K562 (cell line): ENCODE measurements at regions not wholly inside any gene's neighbourhood (a gene's known extent, or its start where the extent isn't known, plus 50 kb on each side); places are given as distances from the start of the nearest gene placed in this dataset.

Experiments used
- ATAC-seq: fragments of 200-7000 bp; cut with Tn5 transposase; 3 replicates; pipeline ENCODE4 v1.9.1; 2020; ENCODE audit warnings: moderate library complexity
- BruUV-seq: library from RNA; stranded (reverse); fragments of 400-500 nt; replicated peaks from 2 replicates; lab custom pipeline; 2021; lab: Mats Ljungman, UMichigan
- CTCF ChIA-PET: fragments of 300-600 bp; formaldehyde crosslinking; extraction: SDS; loops from one replicate; lab custom pipeline; 2021; ENCODE audit warnings: low intra/inter-chr PET ratio; lab: Yijun Ruan, JAX
- POLR2A ChIA-PET: fragments of 300-600, 350-650 bp; sonication (Branson Sonifier 250); formaldehyde crosslinking; extraction: SDS; loops from one replicate; lab custom pipeline; 2021; ENCODE audit warnings: antibody characterized with exemption, inconsistent platforms; lab: Yijun Ruan, JAX
- DNase-seq, 4 experiments: peaks; one replicate each; pipeline versions ENCODE4 v3.0.0 to v3.0.0-alpha.2; 2011 to 2018; ENCODE audit warnings: low spot score in 3 of 4, mixed read lengths in 3 of 4; ENCODE audit errors: extremely low read depth in 1 of 4
- FAIRE-seq: peaks from 2 replicates; lab custom pipeline; 2011; peaks lifted over from hg19 to GRCh38; lab: Jason Lieb, UNC
- H2AFZ ChIP-seq: 2 replicates; pipeline ENCODE4 v1.6.0; 2011; ENCODE audit warnings: low read depth, low read length, control low read depth, inconsistent platforms
- H3K27ac ChIP-seq: fragments of 200-600 bp; 3 replicates; pipeline ENCODE4 v1.8.0; 2011; ENCODE audit warnings: low read depth, mild to moderate bottlenecking, control low read depth, inconsistent platforms, low read length, moderate library complexity, mixed read lengths; ENCODE audit errors: extremely low read depth
- H3K27me3 ChIP-seq, 2 experiments: fragments of 300-600 bp in 1 of 2; 2 replicates in 1 of 2; 3 replicates in 1 of 2; pipeline versions ENCODE4 v1.6.0 to v1.8.0; 2011; ENCODE audit warnings: inconsistent platforms in 2 of 2, low read length in 2 of 2, mild to moderate bottlenecking in 1 of 2, mixed read lengths in 1 of 2, moderate library complexity in 1 of 2; ENCODE audit not compliant: control insufficient read depth in 2 of 2, insufficient read depth in 2 of 2
- H3K36me3 ChIP-seq: fragments of 300-600 bp; 3 replicates; pipeline ENCODE4 v1.8.0; 2011; ENCODE audit warnings: mild to moderate bottlenecking, low read length, inconsistent platforms; ENCODE audit not compliant: control insufficient read depth, insufficient read depth
- H3K4me1 ChIP-seq, 2 experiments: fragments of 200-600 bp in 1 of 2; replicated peaks in 1 of 2; 2 replicates in 1 of 2; 3 replicates in 1 of 2; pipeline versions ENCODE4 v1.5.1 to v1.8.0; 2011; ENCODE audit warnings: inconsistent platforms in 2 of 2, low read length in 2 of 2, mild to moderate bottlenecking in 1 of 2, mixed read lengths in 1 of 2, moderate library complexity in 1 of 2; ENCODE audit not compliant: control insufficient read depth in 2 of 2, insufficient read depth in 2 of 2
- H3K4me2 ChIP-seq: 2 replicates; pipeline ENCODE4 v1.6.1; 2011; ENCODE audit warnings: low read length, control low read depth, inconsistent platforms, mixed read lengths; ENCODE audit not compliant: insufficient read depth
- H3K4me3 ChIP-seq: fragments of 200-600 bp; sonication (generic), shearing (Covaris generic); 2 replicates; pipeline ENCODE4 v1.5.1; 2016; ENCODE audit warnings: control low read depth, inconsistent platforms
- H3K79me2 ChIP-seq: fragments of 200-600 bp; 3 replicates; pipeline ENCODE4 v1.8.0; 2011; ENCODE audit warnings: low read length, inconsistent platforms; ENCODE audit not compliant: control insufficient read depth, insufficient read depth
- H3K9ac ChIP-seq, 2 experiments: 2 replicates each; pipeline versions ENCODE4 v1.6.0 to v1.6.1; 2011; ENCODE audit warnings: low read depth in 2 of 2, low read length in 2 of 2, control low read depth in 1 of 2, inconsistent platforms in 1 of 2, mild to moderate bottlenecking in 1 of 2, mixed read lengths in 1 of 2; ENCODE audit not compliant: insufficient read depth in 1 of 2
- H3K9me1 ChIP-seq: one replicate; pipeline ENCODE4 v1.6.0; 2011; ENCODE audit warnings: inconsistent platforms, mild to moderate bottlenecking, low read length, moderate library complexity; ENCODE audit not compliant: control insufficient read depth, insufficient read depth
- H3K9me3 ChIP-seq: replicated peaks from 2 replicates; pipeline ENCODE4 v1.5.1; 2011; ENCODE audit warnings: low read depth, low read length, inconsistent platforms; ENCODE audit not compliant: control insufficient read depth, insufficient read depth
- H4K20me1 ChIP-seq: replicated peaks from 2 replicates; pipeline ENCODE4 v1.6.1; 2011; ENCODE audit warnings: low read length, inconsistent platforms, mixed read lengths; ENCODE audit not compliant: control insufficient read depth, insufficient read depth
- CREB1 ChIP-seq, 2 experiments: sonication (generic) in 1 of 2; formaldehyde crosslinking in 1 of 2; IDR thresholded peaks; 2 replicates each; pipeline versions ENCODE4 v1.6.1 to v1.8.0; 2012 to 2022; ENCODE audit warnings: inconsistent platforms in 1 of 2, mild to moderate bottlenecking in 1 of 2, missing genetic modification reagents in 1 of 2, moderate library complexity in 1 of 2
- HNRNPL ChIP-seq: fragments of 200-400 bp; formaldehyde crosslinking; IDR thresholded peaks from 2 replicates; pipeline ENCODE4 v1.6.1; 2017; ENCODE audit warnings: low read depth, mild to moderate bottlenecking, low read length
- KAT8 ChIP-seq: fragments of 450-650 bp; IDR thresholded peaks from 2 replicates; pipeline ENCODE4 v1.6.1; 2016; ENCODE audit warnings: low read depth, mild to moderate bottlenecking
- MCM2 ChIP-seq: fragments of 450-650 bp; IDR thresholded peaks from 2 replicates; pipeline ENCODE4 v1.6.1; 2017; ENCODE audit warnings: low read depth, mild to moderate bottlenecking
- NFIC ChIP-seq: fragments of 450-650 bp; IDR thresholded peaks from 2 replicates; pipeline ENCODE4 v1.6.1; 2017; ENCODE audit warnings: mild to moderate bottlenecking, inconsistent platforms
- SRSF9 ChIP-seq: fragments of 200-400 bp; formaldehyde crosslinking; IDR thresholded peaks from 2 replicates; pipeline ENCODE4 v1.6.1; 2017; ENCODE audit warnings: low read depth, low read length, borderline replicate concordance
- ZNF124 ChIP-seq: sonication (generic); formaldehyde crosslinking; IDR thresholded peaks from 2 replicates; pipeline ENCODE4 v1.8.1; 2022; ENCODE audit warnings: missing genetic modification reagents
- ZNF224 ChIP-seq: sonication (generic); formaldehyde crosslinking; IDR thresholded peaks from 2 replicates; pipeline ENCODE4 v1.8.0; 2022; ENCODE audit warnings: mild to moderate bottlenecking, missing genetic modification reagents
- ZNF274 ChIP-seq: IDR thresholded peaks from 2 replicates; pipeline ENCODE4 v1.6.1; 2011; ENCODE audit warnings: low read depth, mild to moderate bottlenecking, low read length, moderate library complexity, borderline replicate concordance
- ZNF584 ChIP-seq: fragments of 200-800 bp; sonication (Bioruptor generic); IDR thresholded peaks from 2 replicates; pipeline ENCODE4 v1.6.1; 2016; ENCODE audit warnings: low read depth, mild to moderate bottlenecking, missing genetic modification characterization, missing compliant biosample characterization
- ZNF589 ChIP-seq: fragments of 200-800 bp; sonication (Bioruptor generic); IDR thresholded peaks from 2 replicates; pipeline ENCODE4 v1.6.1; 2016; ENCODE audit warnings: low read depth, missing genetic modification characterization, missing compliant biosample characterization
- ZNF707 ChIP-seq: fragments of 250-450 bp; sonication (Bioruptor Pico); conservative IDR thresholded peaks from 2 replicates; pipeline ENCODE4 v1.8.0; 2022; ENCODE audit warnings: inconsistent platforms, mild to moderate bottlenecking, moderate library complexity
- ZNF76 ChIP-seq: fragments of 250-450 bp; sonication (Bioruptor Pico); IDR thresholded peaks from 2 replicates; pipeline ENCODE4 v1.4.0; 2020; ENCODE audit warnings: mild to moderate bottlenecking, moderate library complexity, borderline replicate concordance
- WGBS: fragments of 100-300 bp; shearing (Covaris generic); methylation state at CpG from one replicate; pipeline ENCODE4 v1.1.6; 2016; ENCODE audit warnings: low coverage, mixed read lengths; ENCODE audit not compliant: insufficient coverage; ENCODE audit errors: missing lambda C conversion rate; 5-methylcytosine and 5-hydroxymethylcytosine counted together
- in situ Hi-C: fragments of 300-500 bp; cut with MboI; formaldehyde crosslinking; loops from 4 replicates; pipeline ENCODE4 v1.15.0; 2018; ENCODE audit warnings: inconsistent platforms, mixed read lengths
- intact Hi-C: fragments of 100-400 bp; cut with micrococcal nuclease; formaldehyde crosslinking; loops from 2 replicates; pipeline ENCODE4 v1.14.2; 2022
- TF ChIP-seq, protein P1 (sequence below): sonication (generic); IDR thresholded peaks from 2 replicates; pipeline ENCODE4 v1.6.1; 2016
- TF ChIP-seq, protein P2 (sequence below): sonication (generic); formaldehyde crosslinking; IDR thresholded peaks from 2 replicates; pipeline ENCODE4 v1.8.1; 2023; ENCODE audit warnings: mild to moderate bottlenecking, missing genetic modification reagents
- TF ChIP-seq, protein P3 (sequence below): fragments of 250-450 bp; sonication (Bioruptor Pico); IDR thresholded peaks from 2 replicates; pipeline ENCODE4 v1.9.0; 2021; ENCODE audit warnings: mild to moderate bottlenecking, inconsistent platforms

DNA sequence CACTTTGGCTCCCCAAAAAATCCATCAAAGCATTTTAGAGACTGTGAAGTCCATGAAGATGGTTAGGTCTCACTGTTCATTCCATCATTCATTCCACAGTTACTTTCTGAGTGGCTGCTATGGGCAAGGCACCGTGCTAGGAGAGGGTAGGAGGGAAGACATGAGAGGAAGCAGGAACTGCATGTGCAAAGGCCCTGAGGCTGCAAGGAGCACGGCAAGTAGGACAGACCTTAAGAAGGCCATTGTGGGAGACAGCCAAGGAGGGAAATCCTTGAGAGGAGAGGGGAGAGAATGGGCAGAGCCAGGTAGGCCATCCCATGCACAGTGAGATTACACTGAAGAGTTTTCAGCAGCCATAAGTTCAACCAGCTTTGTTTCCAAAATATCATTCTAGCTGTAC lies 196.2 kb upstream of the DYNLRB2 start:
- in situ Hi-C loops: no loop called here
- Histone ChIP-seq H3K4me1 (no peaks in the 10 kb centered on the region), H3K9me1 (no peaks in the 10 kb centered on the region), H3K9ac (no peak overlapping the region), H3K4me2 (no peak overlapping the region), H3K4me3 (no peak overlapping the region), H3K27ac (no peak overlapping the region), H4K20me1 (no peaks in the 10 kb centered on the region; the same call in 1 of the 2 replicates), H3K36me3 (no peaks in the 10 kb centered on the region), H3K9me3 (no peaks in the 10 kb centered on the region), H3K27me3 (no peaks in the 10 kb centered on the region), H2AFZ (no peak overlapping the region), H3K79me2 (no peaks in the 10 kb centered on the region)
- FAIRE-seq (no peak), ATAC-seq (no peak), DNase-seq (no peak)
- intact Hi-C loops: no loop called here
- WGBS: 0% methylated on average over 2 of the region's 2 CpGs
- BruUV-seq: no TSS peak
- ChIA-PET POLR2A (no interaction called here), CTCF (no interaction called here)
- TF ChIP-seq SRSF9 (no peak), HNRNPL (no peak), ZNF589 (CRISPR knock-in tag) (no peak), ZNF707 (CRISPR knock-in tag) (no peak), ZNF224 (CRISPR knock-in tag) (no peak), KAT8 (no peak), ZNF274 (no peak), ZNF124 (CRISPR knock-in tag) (no peak), ZNF76 (CRISPR knock-in tag) (no peak), MCM2 (no peak), CREB1 (IDR thresholded peaks at IDR 0.05) (no peak), CREB1 (CRISPR knock-in tag; IDR thresholded peaks at IDR 0.05) (no peak), NFIC (no peak), ZNF584 (CRISPR knock-in tag) (no peak)
- TF ChIP-seq, protein P1, sequence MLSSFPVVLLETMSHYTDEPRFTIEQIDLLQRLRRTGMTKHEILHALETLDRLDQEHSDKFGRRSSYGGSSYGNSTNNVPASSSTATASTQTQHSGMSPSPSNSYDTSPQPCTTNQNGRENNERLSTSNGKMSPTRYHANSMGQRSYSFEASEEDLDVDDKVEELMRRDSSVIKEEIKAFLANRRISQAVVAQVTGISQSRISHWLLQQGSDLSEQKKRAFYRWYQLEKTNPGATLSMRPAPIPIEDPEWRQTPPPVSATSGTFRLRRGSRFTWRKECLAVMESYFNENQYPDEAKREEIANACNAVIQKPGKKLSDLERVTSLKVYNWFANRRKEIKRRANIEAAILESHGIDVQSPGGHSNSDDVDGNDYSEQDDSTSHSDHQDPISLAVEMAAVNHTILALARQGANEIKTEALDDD: no peak
- TF ChIP-seq, protein P2, sequence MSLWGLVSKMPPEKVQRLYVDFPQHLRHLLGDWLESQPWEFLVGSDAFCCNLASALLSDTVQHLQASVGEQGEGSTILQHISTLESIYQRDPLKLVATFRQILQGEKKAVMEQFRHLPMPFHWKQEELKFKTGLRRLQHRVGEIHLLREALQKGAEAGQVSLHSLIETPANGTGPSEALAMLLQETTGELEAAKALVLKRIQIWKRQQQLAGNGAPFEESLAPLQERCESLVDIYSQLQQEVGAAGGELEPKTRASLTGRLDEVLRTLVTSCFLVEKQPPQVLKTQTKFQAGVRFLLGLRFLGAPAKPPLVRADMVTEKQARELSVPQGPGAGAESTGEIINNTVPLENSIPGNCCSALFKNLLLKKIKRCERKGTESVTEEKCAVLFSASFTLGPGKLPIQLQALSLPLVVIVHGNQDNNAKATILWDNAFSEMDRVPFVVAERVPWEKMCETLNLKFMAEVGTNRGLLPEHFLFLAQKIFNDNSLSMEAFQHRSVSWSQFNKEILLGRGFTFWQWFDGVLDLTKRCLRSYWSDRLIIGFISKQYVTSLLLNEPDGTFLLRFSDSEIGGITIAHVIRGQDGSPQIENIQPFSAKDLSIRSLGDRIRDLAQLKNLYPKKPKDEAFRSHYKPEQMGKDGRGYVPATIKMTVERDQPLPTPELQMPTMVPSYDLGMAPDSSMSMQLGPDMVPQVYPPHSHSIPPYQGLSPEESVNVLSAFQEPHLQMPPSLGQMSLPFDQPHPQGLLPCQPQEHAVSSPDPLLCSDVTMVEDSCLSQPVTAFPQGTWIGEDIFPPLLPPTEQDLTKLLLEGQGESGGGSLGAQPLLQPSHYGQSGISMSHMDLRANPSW (CRISPR knock-in tag): no peak
- TF ChIP-seq, protein P3, sequence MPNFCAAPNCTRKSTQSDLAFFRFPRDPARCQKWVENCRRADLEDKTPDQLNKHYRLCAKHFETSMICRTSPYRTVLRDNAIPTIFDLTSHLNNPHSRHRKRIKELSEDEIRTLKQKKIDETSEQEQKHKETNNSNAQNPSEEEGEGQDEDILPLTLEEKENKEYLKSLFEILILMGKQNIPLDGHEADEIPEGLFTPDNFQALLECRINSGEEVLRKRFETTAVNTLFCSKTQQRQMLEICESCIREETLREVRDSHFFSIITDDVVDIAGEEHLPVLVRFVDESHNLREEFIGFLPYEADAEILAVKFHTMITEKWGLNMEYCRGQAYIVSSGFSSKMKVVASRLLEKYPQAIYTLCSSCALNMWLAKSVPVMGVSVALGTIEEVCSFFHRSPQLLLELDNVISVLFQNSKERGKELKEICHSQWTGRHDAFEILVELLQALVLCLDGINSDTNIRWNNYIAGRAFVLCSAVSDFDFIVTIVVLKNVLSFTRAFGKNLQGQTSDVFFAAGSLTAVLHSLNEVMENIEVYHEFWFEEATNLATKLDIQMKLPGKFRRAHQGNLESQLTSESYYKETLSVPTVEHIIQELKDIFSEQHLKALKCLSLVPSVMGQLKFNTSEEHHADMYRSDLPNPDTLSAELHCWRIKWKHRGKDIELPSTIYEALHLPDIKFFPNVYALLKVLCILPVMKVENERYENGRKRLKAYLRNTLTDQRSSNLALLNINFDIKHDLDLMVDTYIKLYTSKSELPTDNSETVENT: no peak
